Thoracic aorta (tissue), 2 donors: ENCODE measurements at regions not wholly inside any gene's neighbourhood (a gene's known extent, or its start where the extent isn't known, plus 50 kb on each side); places are given as distances from the start of the nearest gene placed in this dataset.

Experiments
- ATAC-seq: fragments of 150-250 bp; one replicate; pipeline ENCODE4 v1.8.0; 2017; ENCODE audit warnings: low read depth; ENCODE audit not compliant: insufficient number of reproducible peaks, low FRiP score
- DNase-seq: peaks from one replicate; pipeline ENCODE4 v3.0.0-alpha.2; 2020; ENCODE audit warnings: low spot score
- H3K27ac ChIP-seq, 2 donors: fragments of 200-600 bp; sonication (generic); 1 replicate in 1 of 2; 2 replicates in 1 of 2; pipeline ENCODE4 v1.5.1; 2016; ENCODE audit warnings: mild to moderate bottlenecking in 2 of 2, moderate library complexity in 2 of 2
- H3K27me3 ChIP-seq: fragments of 200-600 bp; sonication (generic); replicated peaks from 2 replicates; pipeline ENCODE4 v1.6.0; 2016; ENCODE audit warnings: mild to moderate bottlenecking; ENCODE audit not compliant: insufficient read depth
- H3K36me3 ChIP-seq: fragments of 200-600 bp; sonication (generic); one replicate; pipeline ENCODE4 v1.5.1; 2016
- H3K4me1 ChIP-seq, 2 donors: fragments of 200-600 bp; sonication (generic); 1 replicate in 1 of 2; 2 replicates in 1 of 2; pipeline versions ENCODE4 v1.5.1 to v1.6.0; 2016; ENCODE audit warnings: low read depth in 2 of 2, mild to moderate bottlenecking in 1 of 2; ENCODE audit not compliant: control insufficient read depth in 1 of 2
- H3K4me3 ChIP-seq: fragments of 200-600 bp; sonication (generic); 2 replicates; pipeline ENCODE4 v1.5.1; 2016; ENCODE audit warnings: mild to moderate bottlenecking
- H3K9me3 ChIP-seq: fragments of 200-600 bp; sonication (generic); 2 replicates; pipeline ENCODE4 v1.5.1; 2016
- TF ChIP-seq, protein P1 (sequence below): fragments of 200-600 bp; sonication (generic); IDR thresholded peaks from one replicate; pipeline ENCODE4 v1.5.1; 2019; ENCODE audit warnings: antibody characterized with exemption

GRCh38 chr13:61286148-61286745 is 129.4 kb downstream of the PCDH20 start:
- no peaks in the 10 kb centered on the region for H3K4me1 ChIP-seq
- no peak overlapping the region for H3K27ac ChIP-seq
- H3K4me3 ChIP-seq = no peak overlapping the region
- no peaks in the 10 kb centered on the region for H3K27me3 ChIP-seq
- H3K9me3 ChIP-seq = no peaks in the 10 kb centered on the region
- ATAC-seq = no peak
- H3K36me3 ChIP-seq = no peaks in the 10 kb centered on the region
- no peak for DNase-seq
- TF ChIP-seq, protein P1, sequence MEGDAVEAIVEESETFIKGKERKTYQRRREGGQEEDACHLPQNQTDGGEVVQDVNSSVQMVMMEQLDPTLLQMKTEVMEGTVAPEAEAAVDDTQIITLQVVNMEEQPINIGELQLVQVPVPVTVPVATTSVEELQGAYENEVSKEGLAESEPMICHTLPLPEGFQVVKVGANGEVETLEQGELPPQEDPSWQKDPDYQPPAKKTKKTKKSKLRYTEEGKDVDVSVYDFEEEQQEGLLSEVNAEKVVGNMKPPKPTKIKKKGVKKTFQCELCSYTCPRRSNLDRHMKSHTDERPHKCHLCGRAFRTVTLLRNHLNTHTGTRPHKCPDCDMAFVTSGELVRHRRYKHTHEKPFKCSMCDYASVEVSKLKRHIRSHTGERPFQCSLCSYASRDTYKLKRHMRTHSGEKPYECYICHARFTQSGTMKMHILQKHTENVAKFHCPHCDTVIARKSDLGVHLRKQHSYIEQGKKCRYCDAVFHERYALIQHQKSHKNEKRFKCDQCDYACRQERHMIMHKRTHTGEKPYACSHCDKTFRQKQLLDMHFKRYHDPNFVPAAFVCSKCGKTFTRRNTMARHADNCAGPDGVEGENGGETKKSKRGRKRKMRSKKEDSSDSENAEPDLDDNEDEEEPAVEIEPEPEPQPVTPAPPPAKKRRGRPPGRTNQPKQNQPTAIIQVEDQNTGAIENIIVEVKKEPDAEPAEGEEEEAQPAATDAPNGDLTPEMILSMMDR = no peak

- Histone ChIP-seq H3K27ac (no peak overlapping the region), H3K4me3 (no peak overlapping the region), H3K36me3 (no peaks in the 10 kb centered on the region), H3K9me3 (no peaks in the 10 kb centered on the region), H3K27me3 (no peaks in the 10 kb centered on the region), H3K4me1 (no peaks in the 10 kb centered on the region)
- TF ChIP-seq, protein P1 = no peak
- DNase-seq (no peak), ATAC-seq (no peak)
Observed at GRCh38 chr13:61277586-61278276, 137.9 kb downstream of the PCDH20 start.

DNA sequence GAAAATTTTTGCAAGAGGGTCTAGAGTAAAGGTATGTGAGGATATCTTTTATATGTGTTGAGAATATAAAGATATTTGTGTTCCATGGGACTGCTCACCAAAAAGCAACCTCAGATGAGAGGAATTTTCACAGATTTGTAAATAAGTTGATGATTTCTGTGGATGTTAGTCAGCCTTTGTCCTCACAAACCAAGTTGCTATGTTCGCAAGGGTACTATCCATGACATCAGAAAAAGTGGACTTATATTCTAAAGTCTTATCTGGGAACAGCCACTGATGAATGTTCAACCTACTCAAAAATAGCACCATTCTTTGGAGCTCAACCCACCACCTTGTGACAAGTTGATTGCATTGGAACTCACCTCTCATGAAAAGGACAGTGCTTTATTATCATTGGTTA is 138.6 kb downstream of the PCDH20 start:
- H3K36me3 ChIP-seq = no peaks in the 10 kb centered on the region
- TF ChIP-seq, protein P1 = no peak
- no peaks in the 10 kb centered on the region for H3K27me3 ChIP-seq
- no peaks in the 10 kb centered on the region for H3K9me3 ChIP-seq
- H3K27ac ChIP-seq = no peak overlapping the region
- H3K4me1 ChIP-seq = no peaks in the 10 kb centered on the region
- H3K4me3 ChIP-seq = no peak overlapping the region
- ATAC-seq (no peak), DNase-seq (no peak)

DNA sequence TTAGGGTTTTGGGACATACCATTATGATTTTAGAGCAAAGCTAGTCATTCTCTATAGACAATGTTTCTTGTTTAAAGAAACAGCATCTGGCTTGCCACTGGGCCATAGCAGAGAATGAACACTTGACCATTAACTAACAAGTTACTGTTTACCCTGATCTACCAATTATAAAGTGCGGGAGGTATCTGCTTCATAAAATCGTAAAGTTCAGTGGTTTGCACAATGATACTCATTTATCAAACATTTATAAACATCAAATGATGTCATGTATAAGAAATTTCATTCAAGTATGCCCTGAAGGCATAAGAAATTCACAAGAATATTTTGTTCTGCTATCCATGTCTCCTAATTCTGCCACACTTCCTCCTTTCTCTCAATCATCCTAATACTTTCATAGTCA is 139.2 kb downstream of the PCDH20 start:
- H3K27me3 ChIP-seq = no peaks in the 10 kb centered on the region
- no peaks in the 10 kb centered on the region for H3K4me1 ChIP-seq
- no peaks in the 10 kb centered on the region for H3K9me3 ChIP-seq
- H3K36me3 ChIP-seq = no peaks in the 10 kb centered on the region
- DNase-seq (no peak), ATAC-seq (no peak)
- H3K27ac ChIP-seq = no peak overlapping the region
- TF ChIP-seq, protein P1 = no peak
- no peak overlapping the region for H3K4me3 ChIP-seq

DNA sequence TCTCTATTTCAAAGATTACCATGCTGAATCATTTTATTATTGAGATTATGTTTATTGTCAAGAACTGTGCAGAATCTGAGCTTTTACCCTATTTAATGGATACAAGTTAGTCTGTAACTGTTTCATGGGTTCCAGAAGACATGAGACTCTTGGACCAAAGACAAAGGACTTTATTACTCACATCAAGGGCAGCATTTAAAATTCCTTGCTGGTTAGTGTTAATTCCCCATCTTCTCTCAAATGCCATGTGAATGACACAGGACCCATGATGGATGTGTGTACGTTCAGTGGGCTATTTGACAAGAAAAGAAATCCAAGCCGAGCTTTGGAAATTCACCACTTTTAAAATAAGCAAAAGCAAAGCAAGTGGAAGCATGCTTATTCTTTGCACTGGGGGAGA is 139.9 kb downstream of the PCDH20 start:
- H3K36me3 ChIP-seq = no peaks in the 10 kb centered on the region
- TF ChIP-seq, protein P1 = no peak
- no peak for DNase-seq
- no peak for ATAC-seq
- H3K4me3 ChIP-seq = no peak overlapping the region
- no peaks in the 10 kb centered on the region for H3K9me3 ChIP-seq
- H3K4me1 ChIP-seq = no peaks in the 10 kb centered on the region
- H3K27me3 ChIP-seq = no peaks in the 10 kb centered on the region
- no peak overlapping the region for H3K27ac ChIP-seq
